RWPE2 (cell line): ENCODE measurements at regions not wholly inside any gene's neighbourhood (a gene's known extent, or its start where the extent isn't known, plus 50 kb on each side); places are given as distances from the start of the nearest gene placed in this dataset.

Experiments
- ATAC-seq: fragments of 200-7000 bp; cut with Tn5 transposase; 3 replicates; pipeline ENCODE4 v1.9.1; 2021; ENCODE audit warnings: low read depth
- DNase-seq: peaks from one replicate; pipeline ENCODE4 v3.0.0-alpha.2; 2020; ENCODE audit warnings: low spot score
- H3K27ac ChIP-seq: fragments of 450-650 bp; 2 replicates; pipeline ENCODE4 v1.5.1; 2017; ENCODE audit warnings: mild to moderate bottlenecking; ENCODE audit not compliant: poor library complexity, severe bottlenecking
- H3K27me3 ChIP-seq: fragments of 250-450 bp; sonication (Bioruptor Pico); 2 replicates; pipeline ENCODE4 v1.5.1; 2021; ENCODE audit warnings: mild to moderate bottlenecking, moderate library complexity; ENCODE audit not compliant: insufficient read depth, poor library complexity, severe bottlenecking
- H3K36me3 ChIP-seq: fragments of 250-450 bp; sonication (Bioruptor Pico); 2 replicates; pipeline ENCODE4 v1.5.1; 2020; ENCODE audit warnings: low read depth, mild to moderate bottlenecking, moderate library complexity
- H3K4me1 ChIP-seq: fragments of 250-450 bp; sonication (Bioruptor Pico); 2 replicates; pipeline ENCODE4 v1.5.1; 2021; ENCODE audit warnings: mild to moderate bottlenecking, moderate library complexity; ENCODE audit not compliant: insufficient read depth, poor library complexity, severe bottlenecking
- H3K4me3 ChIP-seq: fragments of 250-450 bp; sonication (Bioruptor Pico); 2 replicates; pipeline ENCODE4 v1.5.1; 2021; ENCODE audit warnings: mild to moderate bottlenecking, moderate library complexity; ENCODE audit not compliant: severe bottlenecking
- H3K9me3 ChIP-seq: fragments of 250-450 bp; sonication (Bioruptor Pico); 2 replicates; pipeline ENCODE4 v1.5.1; 2021; ENCODE audit warnings: mild to moderate bottlenecking, moderate library complexity; ENCODE audit not compliant: severe bottlenecking
- TF ChIP-seq, protein P1 (sequence below): fragments of 450-650 bp; IDR thresholded peaks from one replicate; pipeline ENCODE4 v1.5.1; 2017; ENCODE audit warnings: mild to moderate bottlenecking, moderate library complexity; ENCODE audit not compliant: poor library complexity, severe bottlenecking

DNA sequence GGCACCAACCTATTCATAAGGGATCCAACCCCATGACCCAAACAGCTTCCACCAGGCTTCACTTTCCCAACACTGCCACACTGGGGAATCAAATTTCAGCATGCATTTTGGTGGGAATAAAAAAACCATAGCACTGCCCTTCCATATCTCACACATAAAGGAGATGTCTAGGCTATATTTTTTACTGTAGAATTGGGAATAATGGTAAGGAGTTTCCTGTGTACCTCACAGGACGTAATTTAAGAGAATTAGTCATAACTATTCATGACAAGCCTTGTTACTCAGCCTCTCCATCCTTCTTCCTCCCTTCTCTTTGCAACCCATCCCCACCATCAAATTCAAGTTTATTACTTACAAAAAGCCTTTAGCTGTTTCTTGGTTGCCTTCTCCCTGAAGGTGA, 352.1 kb downstream of the MLLT3 start:
- Histone ChIP-seq H3K4me1 (no peaks in the 10 kb centered on the region), H3K9me3 (no peaks in the 10 kb centered on the region), H3K27ac (no peak overlapping the region), H3K4me3 (no peak overlapping the region), H3K27me3 (no peaks in the 10 kb centered on the region), H3K36me3 (no peaks in the 10 kb centered on the region)
- TF ChIP-seq, protein P1, sequence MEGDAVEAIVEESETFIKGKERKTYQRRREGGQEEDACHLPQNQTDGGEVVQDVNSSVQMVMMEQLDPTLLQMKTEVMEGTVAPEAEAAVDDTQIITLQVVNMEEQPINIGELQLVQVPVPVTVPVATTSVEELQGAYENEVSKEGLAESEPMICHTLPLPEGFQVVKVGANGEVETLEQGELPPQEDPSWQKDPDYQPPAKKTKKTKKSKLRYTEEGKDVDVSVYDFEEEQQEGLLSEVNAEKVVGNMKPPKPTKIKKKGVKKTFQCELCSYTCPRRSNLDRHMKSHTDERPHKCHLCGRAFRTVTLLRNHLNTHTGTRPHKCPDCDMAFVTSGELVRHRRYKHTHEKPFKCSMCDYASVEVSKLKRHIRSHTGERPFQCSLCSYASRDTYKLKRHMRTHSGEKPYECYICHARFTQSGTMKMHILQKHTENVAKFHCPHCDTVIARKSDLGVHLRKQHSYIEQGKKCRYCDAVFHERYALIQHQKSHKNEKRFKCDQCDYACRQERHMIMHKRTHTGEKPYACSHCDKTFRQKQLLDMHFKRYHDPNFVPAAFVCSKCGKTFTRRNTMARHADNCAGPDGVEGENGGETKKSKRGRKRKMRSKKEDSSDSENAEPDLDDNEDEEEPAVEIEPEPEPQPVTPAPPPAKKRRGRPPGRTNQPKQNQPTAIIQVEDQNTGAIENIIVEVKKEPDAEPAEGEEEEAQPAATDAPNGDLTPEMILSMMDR: no peak
- peak; percentile 36; the same call in 1 of the 3 replicates for ATAC-seq
- no peak for DNase-seq

DNA sequence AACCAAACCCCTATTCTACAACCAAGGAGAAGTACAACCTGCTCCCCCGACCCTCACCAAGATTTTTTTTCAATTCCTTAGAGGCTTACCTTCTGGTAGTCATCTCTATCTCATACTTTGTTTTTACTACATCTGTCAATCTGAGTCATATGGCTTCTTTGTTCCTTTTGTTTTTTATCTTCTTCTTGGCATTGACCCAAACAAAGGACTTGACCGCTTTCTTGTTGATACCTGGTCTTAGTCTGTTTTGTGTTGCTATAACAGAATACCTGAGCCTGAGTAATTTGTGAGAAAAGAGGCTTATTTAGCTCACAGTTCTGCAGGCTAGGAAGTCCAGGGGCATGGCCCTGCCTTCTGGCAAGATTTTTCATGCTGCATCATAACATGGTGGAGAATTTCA, 352.7 kb downstream of the MLLT3 start:
- DNase-seq (no peak), ATAC-seq (no peak; the same call in 2 of the 3 replicates)
- Histone ChIP-seq H3K27me3 (no peaks in the 10 kb centered on the region), H3K4me1 (no peaks in the 10 kb centered on the region), H3K27ac (no peak overlapping the region), H3K9me3 (no peaks in the 10 kb centered on the region), H3K4me3 (no peak overlapping the region), H3K36me3 (no peaks in the 10 kb centered on the region)
- TF ChIP-seq, protein P1: no peak

DNA sequence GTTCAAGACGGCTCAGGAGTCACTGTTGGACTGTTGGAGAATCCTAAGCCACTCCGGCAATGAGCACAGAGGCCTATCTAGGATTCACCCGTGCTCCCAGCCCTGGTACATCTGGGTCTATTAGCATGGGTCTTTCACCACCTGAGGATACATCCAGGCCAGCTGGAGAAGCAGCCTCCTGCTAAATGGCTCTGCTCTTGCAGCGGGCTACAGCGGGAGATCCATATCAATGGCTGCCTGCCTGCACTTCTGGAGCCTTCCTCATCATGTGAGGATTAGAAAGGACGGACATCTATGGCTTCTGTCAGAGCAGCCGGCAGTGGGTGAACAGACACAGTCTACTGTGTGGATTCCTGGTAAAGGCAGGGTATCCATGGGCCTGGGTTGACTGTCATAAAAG, 357.4 kb downstream of the MLLT3 start:
- no peak for ATAC-seq
- Histone ChIP-seq H3K27ac (no peak overlapping the region), H3K9me3 (no peaks in the 10 kb centered on the region), H3K27me3 (no peaks in the 10 kb centered on the region), H3K4me3 (no peak overlapping the region), H3K36me3 (no peaks in the 10 kb centered on the region), H3K4me1 (no peaks in the 10 kb centered on the region)
- no peak for DNase-seq
- TF ChIP-seq, protein P1: no peak

GRCh38 chr9:20262611-20263010, 359.7 kb downstream of the MLLT3 start:
- Histone ChIP-seq H3K4me1 (no peaks in the 10 kb centered on the region), H3K27me3 (no peaks in the 10 kb centered on the region), H3K36me3 (no peaks in the 10 kb centered on the region), H3K9me3 (no peaks in the 10 kb centered on the region), H3K27ac (no peak overlapping the region), H3K4me3 (no peak overlapping the region)
- ATAC-seq: no peak
- no peak for DNase-seq
- TF ChIP-seq, protein P1: no peak

GRCh38 chr9:20256284-20256948, 365.9 kb downstream of the MLLT3 start:
- H3K4me3 ChIP-seq: no peak overlapping the region
- H3K27ac ChIP-seq: no peak overlapping the region
- TF ChIP-seq, protein P1: no peak
- DNase-seq: no peak
- H3K9me3 ChIP-seq: no peaks in the 10 kb centered on the region
- H3K27me3 ChIP-seq: no peaks in the 10 kb centered on the region
- H3K36me3 ChIP-seq: no peaks in the 10 kb centered on the region
- ATAC-seq: no peak
- H3K4me1 ChIP-seq: no peaks in the 10 kb centered on the region
